Retinal pigment epithelial cell (primary cell): ENCODE measurements at regions not wholly inside any gene's neighbourhood (a gene's known extent, or its start where the extent isn't known, plus 50 kb on each side); places are given as distances from the start of the nearest gene placed in this dataset.
A peak's percentile ranks its signal among the peaks of the same experiment; 100 is the strongest.

ENCODE experiments used
- DNase-seq: peaks from one replicate; pipeline ENCODE4 v3.0.0-alpha.2; 2010; ENCODE audit warnings: low read depth
- H3K4me3 ChIP-seq: 2 replicates; pipeline ENCODE4 v1.5.1; 2011; ENCODE audit warnings: mild to moderate bottlenecking, low read length, control low read depth, moderate library complexity
- CTCF ChIP-seq: conservative IDR thresholded peaks from 2 replicates; pipeline ENCODE4 v1.5.1; 2011; ENCODE audit warnings: low read depth, low read length, control low read depth, inconsistent platforms

GRCh38 chr7:52925332-52925731, 110.1 kb upstream of the POM121L12 start:
- TF ChIP-seq CTCF, result no peak
- no peak for DNase-seq
- no peak overlapping the region for H3K4me3 ChIP-seq

- no peak for DNase-seq
- no peak overlapping the region for H3K4me3 ChIP-seq
- no peak for TF ChIP-seq CTCF
Measured at GRCh38 chr7:52920977-52921376, 114.5 kb upstream of the POM121L12 start.

- no peak for DNase-seq
Measured at GRCh38 chr7:52917982-52918578, 117.4 kb upstream of the POM121L12 start.

GRCh38 chr7:52911795-52912194, 123.6 kb upstream of the POM121L12 start:
- H3K4me3 ChIP-seq, result no peak overlapping the region
- TF ChIP-seq CTCF, result no peak
- DNase-seq, result no peak

More at GRCh38 chr7:52917982-52918578, 117.4 kb upstream of the POM121L12 start:
- TF ChIP-seq CTCF, result peak; percentile 34
- H3K4me3 ChIP-seq, result no peak overlapping the region

- TF ChIP-seq CTCF, result no peak
- H3K4me3 ChIP-seq, result no peak overlapping the region
- no peak for DNase-seq
Measured at GRCh38 chr7:52911326-52911725, 124.1 kb upstream of the POM121L12 start.

- no peak for TF ChIP-seq CTCF
- no peak overlapping the region for H3K4me3 ChIP-seq
- DNase-seq, result no peak
Measured at GRCh38 chr7:52909935-52910334, 125.5 kb upstream of the POM121L12 start.

- DNase-seq, result no peak
- no peak overlapping the region for H3K4me3 ChIP-seq
- no peak for TF ChIP-seq CTCF
Measured at GRCh38 chr7:52909131-52909530, 126.3 kb upstream of the POM121L12 start.
